HG03159 (cell line): ENCODE measurements at regions not wholly inside any gene's neighbourhood (a gene's known extent, or its start where the extent isn't known, plus 50 kb on each side); places are given as distances from the start of the nearest gene placed in this dataset.
"Not testable (repeated sequence)": the region's sequence is repeated elsewhere in the genome, so short reads cannot be mapped to it uniquely, and the experiment has no call there.

Source experiments
- ATAC-seq: cut with Tn5 transposase; IDR thresholded peaks from one replicate; pipeline ENCODE4 v1.9.1; 2021; ENCODE audit warnings: mild to moderate bottlenecking, moderate library complexity; ENCODE audit not compliant: unreplicated experiment

DNA sequence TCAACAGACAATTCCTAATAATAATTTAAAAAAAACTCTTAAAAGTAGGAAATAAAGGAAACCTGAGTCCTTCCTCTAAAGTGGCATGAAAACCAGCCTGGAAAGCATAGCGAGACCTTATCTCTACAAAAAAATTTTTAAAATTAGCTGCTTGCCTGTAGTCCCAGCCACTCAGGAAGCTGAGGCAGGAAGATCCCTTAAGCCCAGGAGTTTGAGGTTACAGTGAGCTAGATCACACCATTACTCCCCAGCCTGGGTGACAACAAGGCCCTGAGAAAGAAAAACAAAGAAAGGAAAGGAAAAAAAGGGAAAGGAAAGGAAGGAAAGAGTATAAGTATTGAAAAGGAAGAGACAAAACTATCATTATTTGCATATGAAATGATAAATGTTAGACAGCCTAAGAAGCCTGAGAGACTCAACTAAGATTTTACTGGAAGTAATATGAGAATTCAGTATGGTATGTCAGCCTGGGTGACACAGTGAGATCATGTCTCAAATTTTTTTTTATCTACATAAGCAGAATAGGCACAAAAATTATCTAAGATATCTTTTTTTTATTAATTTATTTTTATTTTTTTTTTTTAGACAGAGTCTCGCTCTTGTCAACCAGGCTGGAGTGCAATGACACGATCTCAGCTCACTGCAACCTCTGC, 113.0 kb downstream of the GOSR1 start:
- no peak for ATAC-seq

DNA sequence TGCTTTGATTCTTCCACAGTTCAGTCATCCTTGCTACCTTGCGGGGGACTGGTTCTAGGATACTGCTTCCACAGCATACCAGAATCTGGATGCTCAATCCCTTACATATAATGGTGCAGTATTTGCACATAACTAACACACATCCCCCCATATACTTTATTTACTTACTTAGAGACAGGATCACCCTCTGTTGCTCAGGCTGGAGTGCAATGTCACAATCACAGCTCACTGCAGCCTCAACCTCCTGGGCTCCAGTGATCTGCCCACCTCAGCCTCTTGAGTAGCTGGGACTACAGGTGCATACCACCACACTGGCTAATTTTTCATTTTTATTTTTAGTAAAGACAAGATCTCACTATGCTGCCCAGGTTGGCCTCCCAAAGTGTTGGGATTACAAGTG, 112.2 kb downstream of the GOSR1 start:
- no peak for ATAC-seq

DNA sequence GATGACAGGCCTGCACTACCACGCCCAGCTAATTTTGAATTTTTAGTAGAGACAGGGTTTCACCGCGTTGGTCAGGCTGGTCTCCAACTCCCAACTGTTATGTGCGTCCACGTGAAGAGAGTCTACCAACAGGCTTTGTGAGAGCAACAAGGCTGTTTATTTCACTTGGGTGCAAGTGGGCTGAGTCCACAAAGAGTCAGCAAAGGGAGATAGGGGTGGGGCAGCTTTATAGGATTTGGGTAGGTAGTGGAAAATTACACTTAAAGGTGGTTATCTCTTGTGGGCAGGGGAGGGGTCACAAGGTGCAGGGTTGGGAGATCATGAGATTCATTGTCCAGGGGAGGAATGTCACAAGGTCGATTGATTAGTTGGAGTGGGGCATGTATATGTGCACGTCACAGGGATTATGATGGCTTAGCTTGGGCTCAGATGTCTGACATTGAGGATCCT, 111.6 kb downstream of the GOSR1 start:
- no peak for ATAC-seq

DNA sequence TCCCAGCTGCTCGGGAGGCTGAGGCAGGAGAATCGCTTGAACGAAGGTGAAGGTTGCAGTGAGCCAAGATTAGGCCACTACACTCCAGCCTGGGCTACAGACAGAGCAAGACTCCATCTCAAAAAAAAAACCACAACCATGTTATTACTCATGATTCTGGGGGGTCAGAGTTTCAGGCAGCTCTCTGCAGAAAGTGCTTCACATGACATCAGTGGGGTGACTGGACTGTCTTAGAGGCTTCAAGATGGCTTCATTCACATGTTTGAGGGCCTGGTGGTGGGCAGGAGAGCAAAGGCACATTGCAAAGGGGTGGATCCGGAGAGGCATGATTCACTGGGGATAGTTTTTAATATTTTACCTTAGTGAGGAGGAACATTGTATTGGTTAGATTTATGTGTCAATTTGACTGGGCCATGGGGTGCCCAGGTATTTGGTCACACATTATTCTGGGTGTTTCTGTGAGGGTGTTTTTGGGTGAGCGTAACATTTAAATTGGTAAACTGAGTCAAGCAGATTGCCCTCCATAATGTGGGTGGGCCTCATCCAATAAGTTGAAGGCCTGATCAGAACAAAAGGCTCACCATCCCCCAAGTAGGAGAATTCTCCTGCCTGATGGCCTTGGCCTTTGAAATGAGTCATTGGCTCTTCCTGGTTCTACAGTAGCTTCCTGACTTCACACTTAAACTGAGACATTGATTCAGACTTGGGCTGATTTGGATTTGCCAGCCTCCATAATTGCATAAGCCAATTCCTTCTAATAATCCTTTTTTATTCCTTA, 109.8 kb downstream of the GOSR1 start:
- ATAC-seq = no peak

DNA sequence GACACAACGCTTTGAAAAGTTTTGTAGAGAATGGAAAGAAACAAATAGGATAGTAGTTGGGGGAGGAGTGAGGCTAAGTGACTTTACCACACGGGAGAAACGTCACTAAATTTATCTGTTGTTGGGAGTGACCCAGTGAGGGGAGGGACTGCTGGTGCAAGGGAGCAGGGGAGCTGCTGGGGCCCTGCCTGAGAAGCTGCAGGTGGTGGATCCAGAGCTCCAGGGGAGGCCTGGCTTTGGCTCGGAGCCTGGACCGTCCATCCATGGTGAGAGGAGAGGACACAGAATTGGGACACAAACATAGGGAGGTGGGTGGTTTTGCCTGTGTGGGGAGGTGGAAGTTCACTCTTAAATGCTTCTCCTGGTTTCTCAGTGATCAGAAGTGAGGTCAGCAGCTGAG, 107.6 kb downstream of the GOSR1 start:
- no peak for ATAC-seq

DNA sequence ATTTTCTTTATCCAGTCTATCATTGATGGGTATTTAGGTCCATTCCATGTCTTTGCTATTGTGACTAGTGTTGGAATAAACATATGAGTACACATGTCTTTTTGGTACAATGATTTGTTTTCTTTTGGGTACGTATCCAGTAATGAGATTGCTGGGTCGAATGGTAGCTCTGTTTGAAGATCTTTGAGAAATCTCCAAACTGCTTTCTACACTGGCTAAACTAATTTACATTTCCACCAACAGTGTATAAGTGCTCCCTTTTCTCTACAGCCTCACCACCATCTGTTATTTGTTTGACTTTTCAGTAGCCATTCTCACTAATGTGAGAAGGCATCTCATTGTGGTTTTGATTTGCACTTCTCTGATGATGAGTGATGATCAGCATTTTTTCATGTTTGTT, 103.7 kb downstream of the GOSR1 start:
- no peak for ATAC-seq

DNA sequence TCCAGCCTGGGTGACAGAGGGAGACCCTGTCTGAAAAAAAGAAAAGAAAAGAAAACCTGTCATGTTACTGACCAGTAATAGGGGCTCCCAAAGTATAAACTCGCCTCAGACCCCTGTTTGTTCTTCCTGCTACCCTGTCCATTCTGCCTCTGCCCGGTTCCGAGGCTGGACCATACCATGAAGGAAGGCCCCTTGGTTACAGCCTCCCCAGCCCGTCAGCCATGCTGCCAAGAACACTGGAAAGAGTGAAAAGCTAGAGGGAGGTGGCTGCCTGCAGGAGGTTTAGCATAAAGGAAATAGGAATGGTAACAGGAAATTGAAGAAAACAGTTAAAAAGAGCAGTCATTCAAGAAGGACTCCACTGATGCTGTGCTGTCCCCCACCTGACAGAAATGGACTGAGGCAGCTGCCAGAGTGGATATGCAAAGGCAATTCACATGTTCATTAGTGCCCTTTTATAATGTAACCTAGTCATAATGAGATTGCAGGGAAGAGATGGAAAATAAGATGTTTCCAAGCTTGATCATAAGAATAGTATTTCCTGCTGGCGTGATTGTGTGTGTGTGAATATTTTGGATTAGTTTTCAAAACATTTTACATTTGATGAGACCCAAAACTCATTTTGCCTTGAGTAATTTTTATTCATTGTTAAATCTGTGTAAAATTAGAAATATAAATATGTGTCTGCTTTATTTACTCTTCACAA, 102.6 kb downstream of the GOSR1 start:
- no peak for ATAC-seq

DNA sequence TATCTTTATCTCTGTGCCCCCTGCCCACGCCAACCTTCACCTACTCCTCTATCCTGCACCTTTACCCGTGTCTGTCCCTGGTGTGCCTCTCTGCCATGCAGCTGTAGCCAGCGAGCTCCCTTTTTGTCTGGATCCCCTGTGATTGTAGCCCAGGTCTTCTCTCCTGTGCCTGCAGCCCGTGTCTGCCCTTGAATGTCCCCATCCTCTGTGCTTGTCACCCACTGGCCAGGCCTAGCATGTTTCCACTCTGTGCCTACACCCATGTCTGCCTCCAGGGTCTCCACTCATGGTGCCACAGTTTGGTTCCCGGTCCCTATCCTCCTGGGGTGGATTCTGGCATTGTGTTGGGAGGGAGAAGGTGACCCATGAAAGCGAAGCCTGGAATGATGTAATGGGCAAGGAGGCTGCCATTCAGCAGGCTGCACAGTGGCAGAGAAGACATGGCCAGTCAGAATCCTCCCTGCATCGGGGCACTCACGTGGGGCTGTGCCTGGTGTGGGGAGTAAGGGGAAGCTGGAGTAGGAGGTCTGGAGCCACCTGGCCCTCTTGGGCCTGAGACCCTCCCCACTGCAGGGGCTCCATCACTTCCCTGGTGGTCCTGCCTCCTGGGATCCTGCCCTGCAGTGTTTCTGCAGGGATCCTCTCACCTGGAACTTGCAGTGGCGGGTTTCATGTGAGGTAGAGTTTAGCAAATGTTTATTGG, 101.0 kb downstream of the GOSR1 start:
- ATAC-seq = not testable (repeated sequence)
